NCI-H146 treated with DMSO at 0.1 percent for 48 hours (cell line): ENCODE measurements at regions not wholly inside any gene's neighbourhood (a gene's known extent, or its start where the extent isn't known, plus 50 kb on each side); places are given as distances from the start of the nearest gene placed in this dataset.

Experiments
- DNase-seq: peaks from one replicate; lab custom pipeline; 2025; ENCODE audit not compliant: unreplicated experiment; lab: John Stamatoyannopoulos, UW

DNA sequence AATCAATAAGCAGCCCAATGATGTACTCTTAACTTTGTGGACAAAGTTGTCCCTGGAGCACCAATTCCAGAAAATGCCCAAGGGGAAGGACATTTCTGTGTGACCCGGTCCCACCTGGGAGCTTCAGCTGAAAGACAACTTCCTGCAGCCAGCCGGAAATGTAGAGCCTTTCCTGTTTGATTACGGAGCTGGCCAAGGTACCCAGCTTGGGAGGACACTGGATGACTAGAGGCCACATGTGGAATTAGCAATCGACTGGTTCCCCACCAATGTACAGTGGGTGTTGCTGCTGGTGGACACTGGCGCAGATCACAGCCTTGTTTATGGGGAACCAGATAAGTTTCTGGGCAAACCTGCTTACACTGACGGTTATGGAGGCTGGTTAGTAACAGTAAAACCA lies 53.0 kb upstream of the ZC3H15 start:
- DNase-seq: no peak

DNA sequence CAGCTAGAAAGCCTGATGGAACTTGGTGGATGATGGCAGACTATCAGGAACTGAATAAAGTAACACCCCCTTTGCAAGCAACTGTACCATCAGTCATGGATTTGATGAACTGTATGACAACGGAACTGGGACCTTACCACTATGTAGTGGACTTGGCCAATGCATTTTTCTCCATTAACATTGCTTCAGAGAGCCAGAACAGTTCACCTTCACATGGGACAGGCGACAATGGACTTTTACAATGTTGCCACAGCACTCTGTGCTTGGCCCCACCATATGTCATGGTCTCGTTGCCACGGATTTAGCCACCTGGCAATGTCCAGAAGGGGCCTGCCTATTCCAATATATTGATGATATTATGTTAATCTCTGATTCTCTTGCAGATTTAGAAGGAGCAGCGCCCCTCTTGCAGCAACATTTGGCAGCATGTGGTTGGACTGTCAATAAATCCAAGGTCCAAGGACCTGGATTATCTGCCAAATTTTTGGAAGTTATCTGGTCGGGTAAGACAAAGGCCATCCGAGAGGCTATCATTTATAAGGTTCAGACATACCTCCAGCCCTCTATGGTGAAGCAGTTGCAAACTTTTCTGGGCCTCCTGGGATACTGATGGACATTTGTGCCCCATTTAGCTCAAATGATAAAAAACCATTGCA lies 52.2 kb upstream of the ZC3H15 start:
- no peak for DNase-seq
